DOHH2 (cell line): ENCODE measurements at regions not wholly inside any gene's neighbourhood (a gene's known extent, or its start where the extent isn't known, plus 50 kb on each side); places are given as distances from the start of the nearest gene placed in this dataset.

Experiments used
- H3F3A ChIP-seq: fragments of 200-600 bp; sonication (generic), shearing (Covaris generic); 2 replicates; pipeline ENCODE4 v1.6.0; 2016; ENCODE audit warnings: antibody characterized with exemption, mild to moderate bottlenecking; ENCODE audit not compliant: control insufficient read depth, insufficient read depth
- H3K27ac ChIP-seq: fragments of 200-600 bp; sonication (generic); 2 replicates; pipeline ENCODE4 v1.5.1; 2014; ENCODE audit warnings: low read depth, mild to moderate bottlenecking, low read length, moderate library complexity
- H3K27me3 ChIP-seq: fragments of 200-600 bp; sonication (generic); 2 replicates; pipeline ENCODE4 v1.6.1; 2014; ENCODE audit warnings: mild to moderate bottlenecking, low read length, mixed read lengths; ENCODE audit not compliant: control insufficient read depth
- H3K36me3 ChIP-seq: fragments of 200-600 bp; sonication (generic); 2 replicates; pipeline ENCODE4 v1.6.1; 2014; ENCODE audit warnings: mild to moderate bottlenecking, low read length, moderate library complexity, mixed read lengths; ENCODE audit not compliant: control insufficient read depth
- H3K4me1 ChIP-seq: fragments of 200-600 bp; sonication (generic); 2 replicates; pipeline ENCODE4 v1.6.1; 2014; ENCODE audit warnings: mild to moderate bottlenecking, low read length, mixed read lengths; ENCODE audit not compliant: control insufficient read depth
- H3K4me2 ChIP-seq: fragments of 200-600 bp; sonication (generic); 2 replicates; pipeline ENCODE4 v1.6.0; 2014; ENCODE audit warnings: mild to moderate bottlenecking, low read length, moderate library complexity
- H3K4me3 ChIP-seq: fragments of 200-600 bp; sonication (generic); 2 replicates; pipeline ENCODE4 v1.5.1; 2014; ENCODE audit warnings: mild to moderate bottlenecking, low read length, mixed read lengths
- H3K79me2 ChIP-seq: fragments of 200-600 bp; sonication (generic); 2 replicates; pipeline ENCODE4 v1.6.1; 2014; ENCODE audit warnings: mild to moderate bottlenecking, low read length, mixed read lengths; ENCODE audit not compliant: control insufficient read depth
- H3K9me2 ChIP-seq: fragments of 200-600 bp; sonication (generic); replicated peaks from 2 replicates; pipeline ENCODE4 v1.6.1; 2014; ENCODE audit warnings: mild to moderate bottlenecking, low read length, mixed read lengths; ENCODE audit not compliant: control insufficient read depth
- H3K9me3 ChIP-seq: fragments of 200-600 bp; sonication (generic); 2 replicates; pipeline ENCODE4 v1.6.1; 2014; ENCODE audit warnings: antibody characterized with exemption, low read length, mixed read lengths; ENCODE audit not compliant: control insufficient read depth, insufficient read depth
- H4K20me1 ChIP-seq: fragments of 200-600 bp; sonication (generic); 2 replicates; pipeline ENCODE4 v1.6.0; 2014; ENCODE audit warnings: low read depth, mild to moderate bottlenecking, antibody characterized with exemption, low read length, moderate library complexity; ENCODE audit not compliant: control insufficient read depth, insufficient read depth
- EZH2phosphoT487 ChIP-seq: fragments of 200-600 bp; sonication (generic); IDR thresholded peaks from 2 replicates; pipeline ENCODE4 v1.6.1; 2017; ENCODE audit warnings: borderline replicate concordance, mild to moderate bottlenecking, antibody characterized with exemption, low read length, moderate library complexity, mixed read lengths
- TF ChIP-seq, protein P1 (sequence below): fragments of 200-600 bp; sonication (generic); IDR thresholded peaks from one replicate; pipeline ENCODE4 v1.5.1; 2014; ENCODE audit warnings: antibody characterized with exemption, mild to moderate bottlenecking, low read depth, low read length; ENCODE audit not compliant: poor library complexity, severe bottlenecking

DNA sequence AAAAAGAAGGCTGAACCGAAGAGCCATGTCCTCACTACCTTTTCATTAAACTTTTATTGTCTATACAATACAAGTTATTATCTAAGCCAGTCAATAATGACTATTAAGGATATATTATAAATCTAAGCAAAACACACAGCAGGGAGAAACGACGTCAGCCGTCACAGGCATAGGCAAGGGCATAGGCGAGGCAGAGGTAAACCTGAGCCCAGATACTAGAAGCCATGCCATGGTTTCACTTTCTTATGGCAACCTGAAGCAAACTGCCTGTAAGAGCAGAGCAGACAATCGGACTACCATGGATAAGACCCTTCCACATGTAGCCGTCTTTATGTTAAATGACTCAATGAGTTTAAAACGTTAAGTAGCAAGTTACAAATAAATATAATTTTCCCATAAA is 238.5 kb upstream of the ZNF521 start:
- Histone ChIP-seq H3F3A (no peaks in the 10 kb centered on the region), H4K20me1 (no peaks in the 10 kb centered on the region), H3K79me2 (no peaks in the 10 kb centered on the region), H3K9me3 (no peaks in the 10 kb centered on the region), H3K4me1 (no peaks in the 10 kb centered on the region), H3K4me2 (no peak overlapping the region), H3K27ac (no peak overlapping the region), H3K4me3 (no peak overlapping the region), H3K9me2 (no peaks in the 10 kb centered on the region), H3K27me3 (no peaks in the 10 kb centered on the region), H3K36me3 (no peaks in the 10 kb centered on the region)
- TF ChIP-seq EZH2phosphoT487 = no peak
- TF ChIP-seq, protein P1, sequence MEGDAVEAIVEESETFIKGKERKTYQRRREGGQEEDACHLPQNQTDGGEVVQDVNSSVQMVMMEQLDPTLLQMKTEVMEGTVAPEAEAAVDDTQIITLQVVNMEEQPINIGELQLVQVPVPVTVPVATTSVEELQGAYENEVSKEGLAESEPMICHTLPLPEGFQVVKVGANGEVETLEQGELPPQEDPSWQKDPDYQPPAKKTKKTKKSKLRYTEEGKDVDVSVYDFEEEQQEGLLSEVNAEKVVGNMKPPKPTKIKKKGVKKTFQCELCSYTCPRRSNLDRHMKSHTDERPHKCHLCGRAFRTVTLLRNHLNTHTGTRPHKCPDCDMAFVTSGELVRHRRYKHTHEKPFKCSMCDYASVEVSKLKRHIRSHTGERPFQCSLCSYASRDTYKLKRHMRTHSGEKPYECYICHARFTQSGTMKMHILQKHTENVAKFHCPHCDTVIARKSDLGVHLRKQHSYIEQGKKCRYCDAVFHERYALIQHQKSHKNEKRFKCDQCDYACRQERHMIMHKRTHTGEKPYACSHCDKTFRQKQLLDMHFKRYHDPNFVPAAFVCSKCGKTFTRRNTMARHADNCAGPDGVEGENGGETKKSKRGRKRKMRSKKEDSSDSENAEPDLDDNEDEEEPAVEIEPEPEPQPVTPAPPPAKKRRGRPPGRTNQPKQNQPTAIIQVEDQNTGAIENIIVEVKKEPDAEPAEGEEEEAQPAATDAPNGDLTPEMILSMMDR = no peak

DNA sequence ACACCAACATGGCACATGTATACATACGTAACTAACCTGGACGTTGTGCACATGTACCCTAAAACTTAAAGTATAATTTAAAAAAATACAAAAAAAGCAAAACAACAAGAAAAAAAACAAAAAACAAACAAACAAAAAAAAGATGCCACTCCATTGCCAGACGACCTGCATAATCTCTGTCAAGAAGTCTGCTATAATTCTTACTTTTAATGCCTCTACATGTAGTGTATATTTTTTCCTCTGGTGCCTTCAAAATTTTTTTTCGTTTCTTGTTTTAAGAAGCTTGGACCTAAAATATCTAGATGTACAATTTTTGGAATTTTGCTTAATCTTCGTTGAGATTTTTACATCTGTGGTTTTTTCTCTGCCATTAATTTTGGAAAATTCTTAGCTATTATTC is 235.6 kb upstream of the ZNF521 start:
- no peaks in the 10 kb centered on the region for H3K36me3 ChIP-seq
- H3K4me1 ChIP-seq = no peaks in the 10 kb centered on the region
- no peaks in the 10 kb centered on the region for H4K20me1 ChIP-seq
- no peaks in the 10 kb centered on the region for H3K27me3 ChIP-seq
- no peak overlapping the region for H3K4me2 ChIP-seq
- H3K4me3 ChIP-seq = no peak overlapping the region
- no peak overlapping the region for H3K27ac ChIP-seq
- no peaks in the 10 kb centered on the region for H3K9me2 ChIP-seq
- TF ChIP-seq EZH2phosphoT487 = no peak
- TF ChIP-seq, protein P1 = no peak
- no peaks in the 10 kb centered on the region for H3K9me3 ChIP-seq
- no peaks in the 10 kb centered on the region for H3F3A ChIP-seq
- no peaks in the 10 kb centered on the region for H3K79me2 ChIP-seq

- Histone ChIP-seq H3K9me3 (no peaks in the 10 kb centered on the region), H3K4me2 (no peak overlapping the region), H3K9me2 (no peaks in the 10 kb centered on the region), H3K4me1 (no peaks in the 10 kb centered on the region), H3K27me3 (no peaks in the 10 kb centered on the region), H3K4me3 (no peak overlapping the region), H3K36me3 (no peaks in the 10 kb centered on the region), H3K79me2 (no peaks in the 10 kb centered on the region), H3K27ac (no peak overlapping the region), H3F3A (no peaks in the 10 kb centered on the region), H4K20me1 (no peaks in the 10 kb centered on the region)
- TF ChIP-seq EZH2phosphoT487 = no peak
- TF ChIP-seq, protein P1 = no peak
Measured at GRCh38 chr18:25568986-25569385, 217.0 kb upstream of the ZNF521 start.
